Trophoblast cell (in vitro differentiated cells and primary cell): ENCODE measurements at regions not wholly inside any gene's neighbourhood (a gene's known extent, or its start where the extent isn't known, plus 50 kb on each side); places are given as distances from the start of the nearest gene placed in this dataset.
"Not testable (repeated sequence)": the region's sequence is repeated elsewhere in the genome, so short reads cannot be mapped to it uniquely, and the experiment has no call there.

Experiments used
- DNase-seq, 2 donors: peaks; one replicate each; pipeline ENCODE4 v3.0.0-alpha.2; 2016
- H2AFZ ChIP-seq: 2 replicates; pipeline ENCODE4 v1.6.1; 2013; ENCODE audit warnings: low read length, moderate library complexity, mild to moderate bottlenecking; ENCODE audit not compliant: insufficient read depth, poor library complexity
- H2AK5ac ChIP-seq: 2 replicates; pipeline ENCODE4 v1.6.1; 2013; ENCODE audit warnings: mild to moderate bottlenecking, low read length
- H2BK120ac ChIP-seq: 2 replicates; pipeline ENCODE4 v1.6.1; 2013; ENCODE audit warnings: low read length, mild to moderate bottlenecking, moderate library complexity; ENCODE audit not compliant: insufficient read depth, poor library complexity
- H2BK12ac ChIP-seq: 2 replicates; pipeline ENCODE4 v1.6.1; 2013; ENCODE audit warnings: mild to moderate bottlenecking, low read length, moderate library complexity
- H2BK5ac ChIP-seq: 2 replicates; pipeline ENCODE4 v1.6.1; 2013; ENCODE audit warnings: low read length, low read depth, moderate library complexity, mild to moderate bottlenecking; ENCODE audit not compliant: poor library complexity
- H3K14ac ChIP-seq: 2 replicates; pipeline ENCODE4 v1.6.1; 2013; ENCODE audit warnings: mild to moderate bottlenecking, low read length
- H3K18ac ChIP-seq: 2 replicates; pipeline ENCODE4 v1.6.1; 2013; ENCODE audit warnings: mild to moderate bottlenecking, low read length
- H3K23ac ChIP-seq: 2 replicates; pipeline ENCODE4 v1.6.1; 2013; ENCODE audit warnings: low read length
- H3K27ac ChIP-seq: 2 replicates; pipeline ENCODE4 v1.5.1; 2013; ENCODE audit warnings: low read depth, mild to moderate bottlenecking, inconsistent platforms, low read length, moderate library complexity
- H3K27me3 ChIP-seq: 2 replicates; pipeline ENCODE4 v1.6.1; 2013; ENCODE audit warnings: inconsistent platforms, mild to moderate bottlenecking, low read length, moderate library complexity; ENCODE audit not compliant: insufficient read depth
- H3K36me3 ChIP-seq, 2 experiments: 1 replicate in 1 of 2; 2 replicates in 1 of 2; pipeline ENCODE4 v1.6.1; 2013; ENCODE audit warnings: low read length in 2 of 2, mild to moderate bottlenecking in 2 of 2, moderate library complexity in 1 of 2; ENCODE audit not compliant: insufficient read depth in 2 of 2, control insufficient read depth in 1 of 2
- H3K4ac ChIP-seq: 2 replicates; pipeline ENCODE4 v1.6.1; 2013; ENCODE audit warnings: low read depth, mild to moderate bottlenecking, low read length, moderate library complexity
- H3K4me1 ChIP-seq, 2 experiments: 1 replicate in 1 of 2; 2 replicates in 1 of 2; pipeline ENCODE4 v1.6.1; 2013; ENCODE audit warnings: low read length in 2 of 2, mild to moderate bottlenecking in 2 of 2, moderate library complexity in 1 of 2; ENCODE audit not compliant: insufficient read depth in 2 of 2, control insufficient read depth in 1 of 2
- H3K4me2 ChIP-seq: 2 replicates; pipeline ENCODE4 v1.6.1; 2013; ENCODE audit warnings: inconsistent platforms, mild to moderate bottlenecking, low read length, moderate library complexity
- H3K4me3 ChIP-seq: 2 replicates; pipeline ENCODE4 v1.5.1; 2013; ENCODE audit warnings: mild to moderate bottlenecking, low read depth, low read length, inconsistent platforms
- H3K79me1 ChIP-seq: one replicate; pipeline ENCODE4 v1.6.1; 2013; ENCODE audit warnings: low read length
- H3K79me2 ChIP-seq: 2 replicates; pipeline ENCODE4 v1.6.1; 2013; ENCODE audit warnings: low read length, mild to moderate bottlenecking; ENCODE audit not compliant: control insufficient read depth, insufficient read depth, poor library complexity
- H3K9ac ChIP-seq: 2 replicates; pipeline ENCODE4 v1.6.1; 2013; ENCODE audit warnings: mild to moderate bottlenecking, low read length
- H3K9me3 ChIP-seq: 2 replicates; pipeline ENCODE4 v1.6.1; 2013; ENCODE audit warnings: low read depth, mild to moderate bottlenecking, control low read depth, inconsistent platforms, low read length; ENCODE audit not compliant: insufficient read depth
- H4K12ac ChIP-seq: 2 replicates; pipeline ENCODE4 v1.6.1; 2013; ENCODE audit warnings: low read depth, mild to moderate bottlenecking, low read length, moderate library complexity
- H4K8ac ChIP-seq: 2 replicates; pipeline ENCODE4 v1.6.1; 2013; ENCODE audit warnings: low read depth, mild to moderate bottlenecking, low read length, moderate library complexity
- H4K91ac ChIP-seq: one replicate; pipeline ENCODE4 v1.6.1; 2013; ENCODE audit warnings: low read depth, mild to moderate bottlenecking, low read length, moderate library complexity
- WGBS: extraction: QIAGEN DNeasy Blood & Tissue Kit; methylation state at CpG from one replicate; pipeline ENCODE4 v1.1.7; 2013; ENCODE audit warnings: missing lambda C conversion rate; ENCODE audit not compliant: insufficient read length, insufficient coverage; ENCODE audit errors: extremely low coverage; 5-methylcytosine and 5-hydroxymethylcytosine counted together

DNA sequence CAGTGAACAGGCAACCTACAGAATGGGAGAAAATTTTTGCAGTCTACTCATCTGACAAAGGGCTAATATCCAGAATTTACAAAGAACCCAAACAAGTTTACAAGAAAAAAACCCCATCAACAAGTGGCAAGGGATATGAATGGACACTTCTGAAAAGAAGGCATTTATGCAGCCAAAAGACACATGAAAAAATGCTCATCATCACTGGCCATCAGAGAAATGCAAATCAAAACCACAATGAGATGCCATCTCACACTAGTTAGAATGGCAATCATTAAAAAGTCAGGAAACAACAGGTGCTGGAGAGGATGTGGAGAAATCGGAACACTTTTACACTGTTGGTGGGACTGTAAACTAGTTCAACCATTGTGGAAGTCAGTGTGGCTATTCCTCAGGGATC, 80.3 kb downstream of the ZNF474 start:
- H4K12ac ChIP-seq, H3K27ac ChIP-seq, DNase-seq, H3K4me3 ChIP-seq, H4K8ac ChIP-seq, H3K23ac ChIP-seq, H3K9me3 ChIP-seq, H3K9ac ChIP-seq, H2BK12ac ChIP-seq, H3K14ac ChIP-seq, H3K4ac ChIP-seq, H3K79me2 ChIP-seq, H3K18ac ChIP-seq, H2BK5ac ChIP-seq, H2AK5ac ChIP-seq, H3K36me3 ChIP-seq, H3K4me1 ChIP-seq, H2BK120ac ChIP-seq, H3K27me3 ChIP-seq, H2AFZ ChIP-seq, H3K79me1 ChIP-seq, H4K91ac ChIP-seq, H3K4me2 ChIP-seq: not testable (repeated sequence)
- WGBS, result no CpG with 5 or more reads among the region's 1 CpG

GRCh38 chr5:122218778-122219177, 89.4 kb downstream of the ZNF474 start:
- no peak overlapping the region for H4K91ac ChIP-seq
- H3K4me2 ChIP-seq, result no peak overlapping the region
- no peak overlapping the region for H2AK5ac ChIP-seq
- no peak overlapping the region for H4K8ac ChIP-seq
- H3K27me3 ChIP-seq, result no peaks in the 10 kb centered on the region
- H2AFZ ChIP-seq, result no peak overlapping the region
- no peak overlapping the region for H3K18ac ChIP-seq
- H3K23ac ChIP-seq, result no peak overlapping the region
- H2BK120ac ChIP-seq, result no peak overlapping the region
- no peak overlapping the region for H3K4me3 ChIP-seq
- no peak overlapping the region for H3K27ac ChIP-seq
- H3K9ac ChIP-seq, result no peak overlapping the region
- no peak overlapping the region for H3K4ac ChIP-seq
- H3K79me1 ChIP-seq, result no peaks in the 10 kb centered on the region
- H3K36me3 ChIP-seq, result no peaks in the 10 kb centered on the region
- no peaks in the 10 kb centered on the region for H3K4me1 ChIP-seq
- H3K9me3 ChIP-seq, result peaks cover 2% of the 10 kb centered on the region
- H3K79me2 ChIP-seq, result no peaks in the 10 kb centered on the region
- no peak overlapping the region for H3K14ac ChIP-seq
- H4K12ac ChIP-seq, result no peak overlapping the region
- no peak for DNase-seq
- H2BK5ac ChIP-seq, result no peak overlapping the region
- H2BK12ac ChIP-seq, result no peak overlapping the region

GRCh38 chr5:122219436-122220166, 90.3 kb downstream of the ZNF474 start:
- Histone ChIP-seq H3K4me1 (no peaks in the 10 kb centered on the region), H3K23ac (no peak overlapping the region), H4K12ac (no peak overlapping the region), H4K91ac (no peak overlapping the region), H3K4me2 (no peak overlapping the region), H3K9me3 (peaks cover 2% of the 10 kb centered on the region), H3K79me1 (no peaks in the 10 kb centered on the region), H2BK12ac (no peak overlapping the region), H3K14ac (no peak overlapping the region), H3K27me3 (no peaks in the 10 kb centered on the region), H3K27ac (no peak overlapping the region), H2BK5ac (no peak overlapping the region), H3K9ac (no peak overlapping the region), H2BK120ac (no peak overlapping the region), H2AK5ac (no peak overlapping the region), H2AFZ (no peak overlapping the region), H3K36me3 (no peaks in the 10 kb centered on the region), H3K18ac (no peak overlapping the region), H4K8ac (no peak overlapping the region), H3K4me3 (no peak overlapping the region), H3K4ac (no peak overlapping the region), H3K79me2 (no peaks in the 10 kb centered on the region)
- DNase-seq, result peak in 1 of 2 donors; percentile 8
- WGBS, result no CpG with 5 or more reads among the region's 8 CpGs

DNA sequence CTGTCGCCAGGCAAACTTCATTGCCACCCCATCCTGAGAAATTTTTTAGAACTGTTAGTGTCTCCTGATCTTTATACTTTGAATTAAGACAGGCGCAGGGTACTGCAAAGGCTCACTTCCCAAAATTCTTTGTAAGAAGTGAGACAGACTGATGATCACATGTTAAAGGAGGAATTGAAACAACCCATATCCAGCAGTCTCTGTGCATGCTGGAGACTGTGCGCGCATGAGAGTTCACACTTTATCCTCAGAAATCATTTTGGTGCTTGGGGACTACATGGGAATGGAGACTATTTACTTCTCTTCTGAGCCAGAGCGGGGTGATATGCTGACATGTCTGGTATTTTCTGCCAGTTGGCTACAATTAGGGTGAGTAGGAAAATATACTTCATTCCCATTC, 91.2 kb downstream of the ZNF474 start:
- Histone ChIP-seq H4K12ac (no peak overlapping the region), H2AK5ac (no peak overlapping the region), H3K27ac (no peak overlapping the region), H2BK5ac (no peak overlapping the region), H3K14ac (no peak overlapping the region), H4K91ac (no peak overlapping the region), H3K18ac (no peak overlapping the region), H3K79me1 (no peaks in the 10 kb centered on the region), H2AFZ (no peak overlapping the region), H3K4ac (no peak overlapping the region), H3K4me1 (no peaks in the 10 kb centered on the region), H3K9me3 (peaks cover 2% of the 10 kb centered on the region), H3K36me3 (no peaks in the 10 kb centered on the region), H2BK12ac (no peak overlapping the region), H3K23ac (no peak overlapping the region), H3K9ac (no peak overlapping the region), H3K79me2 (no peaks in the 10 kb centered on the region), H4K8ac (no peak overlapping the region), H3K27me3 (no peaks in the 10 kb centered on the region), H3K4me2 (no peak overlapping the region), H3K4me3 (no peak overlapping the region), H2BK120ac (no peak overlapping the region)
- peak in 1 of 2 donors; percentile 16 for DNase-seq
- no CpG with 5 or more reads among the region's 5 CpGs for WGBS
